ENCODE measurements at regions not wholly inside any gene's neighbourhood (a gene's known extent, or its start where the extent isn't known, plus 50 kb on each side); places are given as distances from the start of the nearest gene placed in this dataset.

DNA sequence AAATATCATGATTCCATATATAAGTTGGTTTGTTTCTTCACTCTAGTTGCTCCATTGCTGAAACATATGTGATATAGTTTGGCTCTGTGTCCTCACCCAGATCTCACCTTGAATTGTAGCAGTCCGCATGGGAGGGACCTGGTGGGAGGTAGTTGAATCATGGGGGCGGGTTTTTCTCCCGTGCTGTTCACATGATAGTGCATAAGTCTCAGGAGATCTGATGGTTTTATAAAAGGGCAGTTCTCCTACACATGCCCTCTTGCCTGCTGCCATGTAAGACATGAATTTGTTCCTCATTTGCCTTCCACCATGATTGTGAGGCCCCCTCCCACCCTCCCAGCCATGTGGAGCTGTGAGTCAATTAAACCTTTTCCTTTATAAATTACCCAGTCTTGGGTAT, 915.5 kb downstream of the KCNJ2 start:
- ChIA-PET CTCF (no interaction called here), POLR2A (no interaction called here)
- Mint-ChIP-seq H3K36me3 (ENCODE audit: low read depth) (no peaks in the 10 kb centered on the region), H3K4me3 (no peak overlapping the region), H3K4me1 (ENCODE audit: low read depth) (no peaks in the 10 kb centered on the region), H3K27me3 (no peaks in the 10 kb centered on the region), H3K9me3 (peaks cover 5% of the 10 kb centered on the region), H3K27ac (no peak overlapping the region)
- intact Hi-C loops (cut with micrococcal nuclease) = no loop called here
- no peak for ATAC-seq
- no peak for DNase-seq
- TF ChIP-seq, protein P1, sequence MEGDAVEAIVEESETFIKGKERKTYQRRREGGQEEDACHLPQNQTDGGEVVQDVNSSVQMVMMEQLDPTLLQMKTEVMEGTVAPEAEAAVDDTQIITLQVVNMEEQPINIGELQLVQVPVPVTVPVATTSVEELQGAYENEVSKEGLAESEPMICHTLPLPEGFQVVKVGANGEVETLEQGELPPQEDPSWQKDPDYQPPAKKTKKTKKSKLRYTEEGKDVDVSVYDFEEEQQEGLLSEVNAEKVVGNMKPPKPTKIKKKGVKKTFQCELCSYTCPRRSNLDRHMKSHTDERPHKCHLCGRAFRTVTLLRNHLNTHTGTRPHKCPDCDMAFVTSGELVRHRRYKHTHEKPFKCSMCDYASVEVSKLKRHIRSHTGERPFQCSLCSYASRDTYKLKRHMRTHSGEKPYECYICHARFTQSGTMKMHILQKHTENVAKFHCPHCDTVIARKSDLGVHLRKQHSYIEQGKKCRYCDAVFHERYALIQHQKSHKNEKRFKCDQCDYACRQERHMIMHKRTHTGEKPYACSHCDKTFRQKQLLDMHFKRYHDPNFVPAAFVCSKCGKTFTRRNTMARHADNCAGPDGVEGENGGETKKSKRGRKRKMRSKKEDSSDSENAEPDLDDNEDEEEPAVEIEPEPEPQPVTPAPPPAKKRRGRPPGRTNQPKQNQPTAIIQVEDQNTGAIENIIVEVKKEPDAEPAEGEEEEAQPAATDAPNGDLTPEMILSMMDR (IDR thresholded peaks at IDR 0.05) = no peak

DNA sequence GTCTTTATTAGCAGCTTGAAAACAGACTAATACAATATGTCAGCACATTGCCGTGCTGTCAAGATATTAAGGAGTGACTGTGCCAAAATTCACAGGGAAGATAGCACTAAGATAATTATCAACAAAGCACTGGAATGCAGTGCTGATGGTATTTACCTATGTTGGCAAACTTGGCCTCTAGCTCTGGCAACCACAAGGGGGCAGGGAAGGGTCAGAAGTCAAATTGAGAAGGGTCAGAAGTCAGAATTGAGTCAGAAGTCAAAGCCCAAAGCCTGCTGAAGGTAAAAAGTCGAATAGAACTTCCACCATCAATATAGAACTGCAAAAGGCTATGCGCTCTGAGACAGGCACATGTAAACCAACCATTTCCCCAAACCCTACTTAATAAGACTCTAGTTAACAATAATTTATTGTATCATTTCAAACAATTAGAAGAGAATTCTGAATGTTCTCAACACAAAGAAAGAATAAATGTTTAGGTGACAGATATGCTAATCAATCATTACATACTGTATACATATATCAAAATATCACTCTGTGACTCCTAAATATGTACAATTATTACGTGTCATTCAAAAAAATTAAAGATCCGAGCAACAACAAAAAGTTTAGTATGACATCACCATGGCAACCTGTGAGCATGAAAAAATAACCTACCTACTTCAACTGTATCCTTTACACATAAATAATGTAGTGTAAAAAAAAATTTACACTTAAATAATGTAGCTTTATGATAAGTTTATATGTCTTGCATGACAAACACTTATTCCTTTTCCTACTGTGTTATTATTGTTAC, 916.1 kb downstream of the KCNJ2 start:
- ChIA-PET POLR2A (no interaction called here), CTCF (no interaction called here)
- TF ChIP-seq, protein P1 (IDR thresholded peaks at IDR 0.05) = no peak
- peak; percentile 12 for DNase-seq
- Mint-ChIP-seq H3K27ac (no peak overlapping the region), H3K9me3 (peaks cover 5% of the 10 kb centered on the region), H3K36me3 (ENCODE audit: low read depth) (no peaks in the 10 kb centered on the region), H3K4me3 (no peak overlapping the region), H3K27me3 (no peaks in the 10 kb centered on the region), H3K4me1 (ENCODE audit: low read depth) (no peaks in the 10 kb centered on the region)
- intact Hi-C loops (cut with micrococcal nuclease) = no loop called here
- no peak for ATAC-seq

DNA sequence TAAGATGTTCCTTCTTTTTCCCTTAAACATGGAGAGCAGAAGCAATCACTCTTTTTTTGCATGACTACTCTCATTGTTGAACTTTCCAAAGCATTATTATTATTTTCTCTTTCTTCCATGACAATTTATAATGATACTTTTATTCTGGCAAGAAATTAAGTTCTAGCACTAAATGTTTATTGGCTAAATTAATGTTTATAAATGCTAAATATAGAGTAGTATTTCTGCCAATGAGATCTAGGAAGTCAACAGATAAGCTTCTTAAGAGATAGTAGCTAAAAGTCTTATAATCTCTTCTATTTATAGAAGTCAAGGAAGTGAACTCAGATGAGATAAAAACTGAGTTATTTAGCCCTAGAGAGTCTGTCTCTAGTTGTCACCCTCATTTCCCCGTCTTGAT, 920.1 kb downstream of the KCNJ2 start:
- Mint-ChIP-seq H3K27me3 (no peaks in the 10 kb centered on the region), H3K4me1 (ENCODE audit: low read depth) (no peaks in the 10 kb centered on the region), H3K36me3 (ENCODE audit: low read depth) (no peaks in the 10 kb centered on the region), H3K9me3 (peaks cover 11% of the 10 kb centered on the region), H3K4me3 (no peak overlapping the region), H3K27ac (no peak overlapping the region)
- ATAC-seq (no peak), DNase-seq (no peak)
- TF ChIP-seq, protein P1 (IDR thresholded peaks at IDR 0.05) = no peak
- ChIA-PET CTCF (no interaction called here), POLR2A (no interaction called here)
- intact Hi-C loops (cut with micrococcal nuclease) = no loop called here

DNA sequence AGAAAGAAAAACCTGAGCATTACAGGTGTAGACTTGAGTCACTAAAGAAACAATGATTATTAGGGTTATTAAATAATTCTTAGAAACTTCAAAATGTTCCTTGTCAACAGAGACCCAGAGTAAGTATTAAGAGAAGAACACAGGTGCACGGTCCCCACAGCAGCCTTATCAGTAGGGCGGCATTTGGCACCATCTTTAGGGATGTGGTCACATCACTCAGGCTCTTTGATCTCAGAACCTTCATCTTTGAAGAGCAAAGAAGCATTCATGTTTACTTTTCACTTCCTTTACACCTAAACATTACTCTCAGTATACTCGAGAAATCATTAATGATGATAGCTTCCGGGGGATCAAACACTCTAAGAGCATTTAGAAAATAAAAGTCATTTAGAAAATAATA, 928.7 kb downstream of the KCNJ2 start:
- no peak overlapping the region for H3K4me3 Mint-ChIP-seq

DNA sequence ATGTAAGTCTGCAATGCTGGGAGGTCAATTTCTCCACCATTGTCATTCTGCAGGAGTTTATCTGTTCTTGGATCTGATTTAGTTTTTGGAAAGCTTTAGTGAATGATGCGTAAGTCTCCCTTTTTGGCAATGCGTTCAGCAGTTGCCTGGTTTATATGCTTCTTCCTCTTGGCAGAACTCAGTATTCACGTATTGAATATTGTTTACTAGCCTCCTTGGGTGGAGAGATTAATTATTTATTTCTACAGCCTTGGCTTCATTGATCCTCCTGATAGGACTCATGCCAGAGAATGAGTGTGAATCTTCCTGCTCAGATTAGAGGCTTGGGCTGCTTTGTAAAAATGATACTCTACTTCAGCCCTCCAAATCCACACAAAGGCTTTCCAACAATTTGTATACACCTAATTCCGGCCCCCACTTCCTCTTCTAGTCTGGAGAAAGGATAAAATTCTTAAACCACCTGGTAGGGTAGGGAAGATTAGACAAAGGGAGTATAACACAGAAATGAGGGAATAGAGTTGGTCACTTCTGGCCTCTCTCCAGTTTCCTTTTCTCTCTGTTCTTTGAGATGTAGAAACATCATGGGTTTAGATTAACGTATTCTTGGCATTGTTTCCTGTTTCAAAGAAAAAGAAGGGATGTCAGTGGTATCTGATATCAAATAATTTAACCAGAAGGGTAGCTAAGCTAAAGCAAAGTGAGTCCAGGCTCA, 929.8 kb downstream of the KCNJ2 start:
- Mint-ChIP-seq H3K27me3 (no peaks in the 10 kb centered on the region), H3K27ac (no peak overlapping the region), H3K36me3 (ENCODE audit: low read depth) (no peaks in the 10 kb centered on the region), H3K4me3 (no peak overlapping the region), H3K9me3 (peaks cover 7% of the 10 kb centered on the region), H3K4me1 (ENCODE audit: low read depth) (no peaks in the 10 kb centered on the region)
- ChIA-PET CTCF (no interaction called here), POLR2A (no interaction called here)
- TF ChIP-seq, protein P1 (IDR thresholded peaks at IDR 0.05) = no peak
- intact Hi-C loops (cut with micrococcal nuclease) = no loop called here
- DNase-seq = no peak
- no peak for ATAC-seq

More for the DNA sequence above, 928.7 kb downstream of the KCNJ2 start:
- ChIA-PET POLR2A (no interaction called here), CTCF (no interaction called here)
- Mint-ChIP-seq H3K4me1 (ENCODE audit: low read depth) (no peaks in the 10 kb centered on the region), H3K9me3 (peaks cover 7% of the 10 kb centered on the region), H3K36me3 (ENCODE audit: low read depth) (no peaks in the 10 kb centered on the region), H3K27me3 (no peaks in the 10 kb centered on the region), H3K27ac (no peak overlapping the region)
- no peak for ATAC-seq
- TF ChIP-seq, protein P1 (IDR thresholded peaks at IDR 0.05) = no peak
- no peak for DNase-seq
- intact Hi-C loops (cut with micrococcal nuclease) = no loop called here

All from activated CD8-positive, alpha-beta T cell treated with anti-CD3 and anti-CD28 coated beads for 36 hours (primary cell).